HFF-Myc (cell line): ENCODE measurements at regions not wholly inside any gene's neighbourhood (a gene's known extent, or its start where the extent isn't known, plus 50 kb on each side); places are given as distances from the start of the nearest gene placed in this dataset.

ENCODE experiments used
- DNase-seq: peaks from one replicate; pipeline ENCODE4 v3.0.0-alpha.2; 2011; ENCODE audit warnings: low read depth; ENCODE audit errors: extremely low read depth
- H3K4me3 ChIP-seq: replicated peaks from 2 replicates; pipeline ENCODE4 v1.5.1; 2011; ENCODE audit warnings: low read depth, mild to moderate bottlenecking, control low read depth, low read length
- CTCF ChIP-seq: IDR thresholded peaks from 2 replicates; pipeline ENCODE4 v1.5.1; 2012; ENCODE audit warnings: mild to moderate bottlenecking, low read depth, low read length, control low read depth; ENCODE audit errors: missing control alignments

GRCh38 chr1:37174876-37175275, 140.6 kb upstream of the GRIK3 start:
- DNase-seq, result no peak

GRCh38 chr1:37175666-37176215, 141.4 kb upstream of the GRIK3 start:
- no peak overlapping the region for H3K4me3 ChIP-seq
- TF ChIP-seq CTCF, result no peak
- DNase-seq, result no peak

More at GRCh38 chr1:37174876-37175275, 140.6 kb upstream of the GRIK3 start:
- H3K4me3 ChIP-seq, result no peak overlapping the region
- TF ChIP-seq CTCF, result no peak

GRCh38 chr1:37176269-37176668, 142.0 kb upstream of the GRIK3 start:
- no peak for TF ChIP-seq CTCF
- DNase-seq, result no peak
- H3K4me3 ChIP-seq, result no peak overlapping the region

- TF ChIP-seq CTCF, result peak; percentile 10
- no peak overlapping the region for H3K4me3 ChIP-seq
- DNase-seq, result no peak
Observed at GRCh38 chr1:37177230-37177864, 143.0 kb upstream of the GRIK3 start.

- DNase-seq, result no peak
- no peak overlapping the region for H3K4me3 ChIP-seq
- TF ChIP-seq CTCF, result no peak
Observed at GRCh38 chr1:37181425-37181824, 147.1 kb upstream of the GRIK3 start.

GRCh38 chr1:37184789-37185188, 150.5 kb upstream of the GRIK3 start:
- no peak for DNase-seq
- TF ChIP-seq CTCF, result no peak
- H3K4me3 ChIP-seq, result no peak overlapping the region
